Activated CD8-positive, alpha-beta T cell treated with anti-CD3 and anti-CD28 coated beads for 36 hours (primary cell): ENCODE measurements at regions not wholly inside any gene's neighbourhood (a gene's known extent, or its start where the extent isn't known, plus 50 kb on each side); places are given as distances from the start of the nearest gene placed in this dataset.

Source experiments
- ATAC-seq: fragments of 200-7000 bp; cut with Tn5 transposase; one replicate; pipeline ENCODE4 v1.10.0; 2021; ENCODE audit warnings: mild to moderate bottlenecking, moderate library complexity
- CTCF ChIA-PET: fragments of 350-600 bp; sonication (Branson Sonifier 250); formaldehyde crosslinking; loops from one replicate; lab custom pipeline; 2021; ENCODE audit warnings: antibody characterized with exemption; lab: Charles Lee
- POLR2A ChIA-PET: fragments of 350-600 bp; sonication (Branson Sonifier 250); formaldehyde crosslinking; loops from one replicate; lab custom pipeline; 2021; ENCODE audit warnings: antibody characterized with exemption; lab: Charles Lee
- DNase-seq: peaks from one replicate; pipeline ENCODE4 v3.0.0-alpha.2; 2020
- H3K27ac Mint-ChIP-seq: one replicate; pipeline ENCODE4 v1.8.0; 2021; ENCODE audit warnings: mild to moderate bottlenecking, mixed read lengths
- H3K27me3 Mint-ChIP-seq: one replicate; pipeline ENCODE4 v1.8.0; 2021; ENCODE audit warnings: mixed read lengths
- H3K36me3 Mint-ChIP-seq: one replicate; pipeline ENCODE4 v1.8.0; 2021; ENCODE audit warnings: low read depth, mixed read lengths
- H3K4me1 Mint-ChIP-seq: one replicate; pipeline ENCODE4 v1.8.0; 2021; ENCODE audit warnings: low read depth, mixed read lengths
- H3K4me3 Mint-ChIP-seq: one replicate; pipeline ENCODE4 v1.8.0; 2021; ENCODE audit warnings: mild to moderate bottlenecking, moderate library complexity, mixed read lengths
- H3K9me3 Mint-ChIP-seq: one replicate; pipeline ENCODE4 v1.8.0; 2021; ENCODE audit warnings: mixed read lengths
- intact Hi-C: fragments of 100-400 bp; cut with micrococcal nuclease; formaldehyde crosslinking; loops from one replicate; pipeline ENCODE4 v1.10.0; 2022
- TF ChIP-seq, protein P1 (sequence below): fragments of 200-600 bp; IDR thresholded peaks from one replicate; pipeline ENCODE4 v1.8.0; 2022; ENCODE audit warnings: antibody characterized with exemption, mild to moderate bottlenecking

DNA sequence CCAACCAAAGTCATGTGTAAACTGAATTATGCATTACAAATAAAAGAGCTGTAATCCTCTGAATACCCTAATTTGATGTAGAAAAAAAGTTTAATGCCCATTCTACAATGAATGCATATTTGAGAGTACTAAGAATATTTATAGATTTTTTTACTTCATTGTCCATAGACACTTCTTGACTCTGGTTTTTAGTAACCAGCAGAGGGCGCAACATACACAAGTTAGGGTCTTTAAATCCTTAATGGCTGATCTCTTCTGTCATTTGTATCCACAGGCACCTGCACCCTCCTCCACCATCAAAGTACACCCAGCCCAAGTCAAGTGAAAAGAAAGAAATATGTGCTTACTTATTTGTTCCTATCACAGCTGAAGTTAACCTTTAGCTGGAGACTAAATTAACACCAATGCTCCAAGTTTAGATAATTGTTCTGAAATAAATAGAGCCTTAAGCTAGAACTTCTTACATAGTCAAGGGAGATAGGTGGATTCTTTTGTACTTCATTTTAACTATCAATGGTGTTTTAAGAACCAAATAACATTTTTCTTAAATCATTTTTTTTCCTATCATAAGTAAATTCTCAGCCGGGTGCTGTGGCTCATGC is 524.2 kb upstream of the DAB2 start:
- Mint-ChIP-seq H3K4me1 (peaks cover 3% of the 10 kb centered on the region), H3K36me3 (peaks cover 3% of the 10 kb centered on the region), H3K27ac (no peak overlapping the region), H3K4me3 (no peak overlapping the region), H3K27me3 (no peaks in the 10 kb centered on the region), H3K9me3 (peaks cover 2% of the 10 kb centered on the region)
- ATAC-seq: peak; percentile 83
- TF ChIP-seq, protein P1, sequence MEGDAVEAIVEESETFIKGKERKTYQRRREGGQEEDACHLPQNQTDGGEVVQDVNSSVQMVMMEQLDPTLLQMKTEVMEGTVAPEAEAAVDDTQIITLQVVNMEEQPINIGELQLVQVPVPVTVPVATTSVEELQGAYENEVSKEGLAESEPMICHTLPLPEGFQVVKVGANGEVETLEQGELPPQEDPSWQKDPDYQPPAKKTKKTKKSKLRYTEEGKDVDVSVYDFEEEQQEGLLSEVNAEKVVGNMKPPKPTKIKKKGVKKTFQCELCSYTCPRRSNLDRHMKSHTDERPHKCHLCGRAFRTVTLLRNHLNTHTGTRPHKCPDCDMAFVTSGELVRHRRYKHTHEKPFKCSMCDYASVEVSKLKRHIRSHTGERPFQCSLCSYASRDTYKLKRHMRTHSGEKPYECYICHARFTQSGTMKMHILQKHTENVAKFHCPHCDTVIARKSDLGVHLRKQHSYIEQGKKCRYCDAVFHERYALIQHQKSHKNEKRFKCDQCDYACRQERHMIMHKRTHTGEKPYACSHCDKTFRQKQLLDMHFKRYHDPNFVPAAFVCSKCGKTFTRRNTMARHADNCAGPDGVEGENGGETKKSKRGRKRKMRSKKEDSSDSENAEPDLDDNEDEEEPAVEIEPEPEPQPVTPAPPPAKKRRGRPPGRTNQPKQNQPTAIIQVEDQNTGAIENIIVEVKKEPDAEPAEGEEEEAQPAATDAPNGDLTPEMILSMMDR: peak; percentile 62
- ChIA-PET POLR2A (no interaction called here), CTCF (interaction anchor here (0.6 to 2.9 kb wide), 36 partner anchors 8 to 902 kb away, joined by 3 to 16 read pairs (median 4); no protein-coding TSS in a partner anchor)
- peak; percentile 74 for DNase-seq
- intact Hi-C loops: loop anchor here (2.0 to 5.0 kb wide), 3 partner anchors 628 to 788 kb away; no protein-coding TSS in a partner anchor

DNA sequence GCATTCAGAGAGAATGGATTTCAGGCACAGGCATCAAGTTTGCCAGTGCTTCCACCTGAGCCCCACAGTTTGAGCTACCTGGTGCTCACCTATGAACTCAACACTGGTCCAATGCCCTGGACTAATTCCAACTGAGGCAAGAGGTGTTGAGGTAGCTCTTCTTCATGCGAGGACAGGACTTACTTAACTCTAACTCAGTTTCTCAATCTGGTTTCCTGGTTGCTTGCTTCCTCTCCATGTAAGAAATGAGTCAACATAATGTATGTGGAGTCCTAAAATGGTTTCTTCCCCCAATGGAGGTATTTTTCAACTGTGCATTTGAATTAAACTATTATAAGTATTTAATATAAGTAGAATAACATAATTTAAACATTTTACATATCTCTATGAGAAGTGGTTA is 523.6 kb upstream of the DAB2 start:
- H3K4me3 Mint-ChIP-seq: no peak overlapping the region
- TF ChIP-seq, protein P1: no peak
- POLR2A ChIA-PET: no interaction called here
- H3K4me1 Mint-ChIP-seq: peaks cover 3% of the 10 kb centered on the region
- H3K36me3 Mint-ChIP-seq: peaks cover 3% of the 10 kb centered on the region
- intact Hi-C loops: loop anchor here (2.0 to 5.0 kb wide), 3 partner anchors 629 to 788 kb away; no protein-coding TSS in a partner anchor
- DNase-seq: no peak
- no peaks in the 10 kb centered on the region for H3K27me3 Mint-ChIP-seq
- peaks cover 2% of the 10 kb centered on the region for H3K9me3 Mint-ChIP-seq
- no peak overlapping the region for H3K27ac Mint-ChIP-seq
- ATAC-seq: no peak
- CTCF ChIA-PET: interaction anchor here (0.6 to 2.9 kb wide), 32 partner anchors 10 to 903 kb away, joined by 3 to 16 read pairs (median 4); no protein-coding TSS in a partner anchor

DNA sequence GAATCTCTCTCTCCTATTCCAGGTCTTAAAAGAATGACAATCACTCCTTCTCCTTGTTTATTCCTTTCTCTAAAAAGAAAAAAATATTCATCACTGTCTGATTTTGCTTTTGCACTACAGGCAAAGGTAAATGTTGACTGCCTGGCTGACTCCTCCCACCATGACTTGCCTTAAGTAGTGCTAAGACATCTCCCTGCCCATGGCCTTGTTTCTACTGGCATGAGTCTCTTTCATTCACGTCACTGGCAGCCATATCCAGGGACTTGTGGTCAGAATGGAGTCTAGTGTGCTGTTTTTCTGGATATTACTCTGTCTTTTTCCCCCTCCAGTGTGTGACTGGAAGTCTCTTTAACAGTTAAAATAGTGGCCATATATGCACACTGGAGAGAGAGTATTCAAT is 522.9 kb upstream of the DAB2 start:
- DNase-seq: no peak
- peaks cover 2% of the 10 kb centered on the region for H3K9me3 Mint-ChIP-seq
- peaks cover 3% of the 10 kb centered on the region for H3K36me3 Mint-ChIP-seq
- no peaks in the 10 kb centered on the region for H3K27me3 Mint-ChIP-seq
- CTCF ChIA-PET: interaction anchor here (0.8 to 2.9 kb wide), 15 partner anchors 10 to 791 kb away, joined by 3 to 14 read pairs (median 4); no protein-coding TSS in a partner anchor
- no peak overlapping the region for H3K4me3 Mint-ChIP-seq
- intact Hi-C loops: loop anchor here (2.0 to 5.0 kb wide), 3 partner anchors 630 to 789 kb away; no protein-coding TSS in a partner anchor
- H3K27ac Mint-ChIP-seq: no peak overlapping the region
- H3K4me1 Mint-ChIP-seq: peaks cover 3% of the 10 kb centered on the region
- ATAC-seq: no peak
- POLR2A ChIA-PET: no interaction called here
- TF ChIP-seq, protein P1: no peak

DNA sequence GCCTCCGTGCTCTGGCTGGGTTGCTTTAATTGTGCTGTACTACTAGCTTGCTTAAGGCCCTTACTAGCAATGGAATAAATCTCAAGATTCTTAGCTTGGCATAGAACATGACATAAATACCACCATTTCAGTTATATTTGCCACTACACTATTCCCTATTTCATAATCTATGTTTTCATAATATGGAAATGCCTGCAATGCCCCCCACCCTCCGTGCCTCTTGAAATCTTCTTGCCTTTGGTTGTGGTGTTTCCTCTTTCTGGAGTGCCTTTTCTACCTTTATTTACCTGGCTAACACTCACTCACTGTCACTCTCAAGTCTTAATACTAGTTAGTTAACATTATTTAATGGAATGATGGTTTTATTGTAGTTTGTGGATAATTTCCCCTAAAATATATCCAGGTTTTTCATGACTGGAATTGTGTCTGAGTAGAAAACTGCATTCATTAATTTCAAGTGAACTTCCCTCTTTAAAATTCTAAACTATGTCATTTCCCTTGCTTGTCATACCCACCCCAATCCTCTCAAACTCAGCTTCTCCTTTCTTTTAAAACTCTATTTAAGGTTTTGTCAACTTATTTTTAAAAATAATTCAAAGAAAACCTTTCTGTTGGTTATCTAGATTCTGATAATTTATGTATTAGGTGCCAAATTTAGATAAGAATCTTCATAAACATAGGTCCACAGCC is 521.7 kb upstream of the DAB2 start:
- TF ChIP-seq, protein P1: no peak
- intact Hi-C loops: loop anchor here (5.0 kb wide), 1 partner anchor 631 kb away; no protein-coding TSS in a partner anchor
- Mint-ChIP-seq H3K27ac (no peak overlapping the region), H3K9me3 (peaks cover 2% of the 10 kb centered on the region), H3K36me3 (peaks cover 3% of the 10 kb centered on the region), H3K4me1 (peaks cover 3% of the 10 kb centered on the region), H3K4me3 (no peak overlapping the region), H3K27me3 (no peaks in the 10 kb centered on the region)
- ATAC-seq: no peak
- ChIA-PET POLR2A (no interaction called here), CTCF (interaction anchor here (1.3 to 2.9 kb wide), 2 partner anchors 15 to 789 kb away, joined by 3 to 14 read pairs; no protein-coding TSS in a partner anchor)
- no peak for DNase-seq
